OCI-LY7 (cell line): ENCODE measurements at regions not wholly inside any gene's neighbourhood (a gene's known extent, or its start where the extent isn't known, plus 50 kb on each side); places are given as distances from the start of the nearest gene placed in this dataset.
"Not testable (repeated sequence)": the region's sequence is repeated elsewhere in the genome, so short reads cannot be mapped to it uniquely, and the experiment has no call there.

ENCODE experiments used
- CTCF ChIP-seq: fragments of 200-600 bp; sonication (generic); conservative IDR thresholded peaks from 2 replicates; pipeline ENCODE4 v1.5.1; 2014; ENCODE audit warnings: mild to moderate bottlenecking, antibody characterized with exemption, low read length, moderate library complexity, mixed read lengths
- EZH2phosphoT487 ChIP-seq: fragments of 200-600 bp; sonication (generic); IDR thresholded peaks from 2 replicates; pipeline ENCODE4 v1.6.1; 2018; ENCODE audit warnings: low read depth, borderline replicate concordance, mild to moderate bottlenecking, mixed run types, antibody characterized with exemption, low read length, moderate library complexity, mixed read lengths

GRCh38 chr5:44117947-44118346 is 271.3 kb downstream of the FGF10 start:
- TF ChIP-seq CTCF, EZH2phosphoT487: not testable (repeated sequence)
